Nephron progenitor cell (in vitro differentiated cells): ENCODE measurements at regions not wholly inside any gene's neighbourhood (a gene's known extent, or its start where the extent isn't known, plus 50 kb on each side); places are given as distances from the start of the nearest gene placed in this dataset.

ENCODE experiments used
- DNase-seq: peaks from one replicate; pipeline ENCODE4 v3.0.0; 2021
- H3K27ac Mint-ChIP-seq: 2 replicates; pipeline ENCODE4 v1.8.0; 2021; ENCODE audit warnings: mild to moderate bottlenecking, moderate library complexity, mixed read lengths
- H3K27me3 Mint-ChIP-seq: 2 replicates; pipeline ENCODE4 v1.8.0; 2021; ENCODE audit warnings: mild to moderate bottlenecking, low read depth, mixed read lengths; ENCODE audit not compliant: poor library complexity
- H3K36me3 Mint-ChIP-seq: 2 replicates; pipeline ENCODE4 v1.8.0; 2021; ENCODE audit warnings: low read depth, mixed read lengths
- H3K4me1 Mint-ChIP-seq: 2 replicates; pipeline ENCODE4 v1.8.0; 2021; ENCODE audit warnings: mixed read lengths
- H3K4me3 Mint-ChIP-seq: 2 replicates; pipeline ENCODE4 v1.8.0; 2021; ENCODE audit warnings: mild to moderate bottlenecking, moderate library complexity, mixed read lengths
- H3K9me3 Mint-ChIP-seq: 2 replicates; pipeline ENCODE4 v1.8.0; 2021; ENCODE audit warnings: mild to moderate bottlenecking, moderate library complexity, mixed read lengths
- TF ChIP-seq, protein P1 (sequence below): fragments of 200-600 bp; sonication (generic); IDR thresholded peaks from 2 replicates; pipeline ENCODE4 v1.5.0; 2021; ENCODE audit warnings: antibody characterized with exemption

DNA sequence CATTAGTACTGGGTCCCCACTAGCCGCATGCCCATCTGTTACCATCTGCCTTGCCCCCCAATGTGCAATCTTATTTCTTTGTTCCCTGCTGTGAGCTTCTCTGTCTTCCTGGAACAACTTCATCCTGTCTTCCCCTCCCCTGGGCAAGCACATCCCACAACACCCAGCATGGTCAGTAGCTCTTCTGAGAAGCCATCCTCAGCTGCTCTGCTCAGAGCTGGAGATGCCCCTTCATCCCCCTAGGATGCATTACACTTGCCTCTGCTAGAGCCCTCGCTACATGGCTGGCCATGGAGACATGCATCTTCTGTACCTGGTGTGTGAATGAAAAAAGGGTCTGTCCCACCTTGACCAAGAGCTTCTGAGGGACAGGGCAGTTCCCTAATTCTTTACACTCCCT, 141.2 kb downstream of the CDC5L start:
- peaks cover 23% of the 10 kb centered on the region for H3K9me3 Mint-ChIP-seq
- TF ChIP-seq, protein P1, sequence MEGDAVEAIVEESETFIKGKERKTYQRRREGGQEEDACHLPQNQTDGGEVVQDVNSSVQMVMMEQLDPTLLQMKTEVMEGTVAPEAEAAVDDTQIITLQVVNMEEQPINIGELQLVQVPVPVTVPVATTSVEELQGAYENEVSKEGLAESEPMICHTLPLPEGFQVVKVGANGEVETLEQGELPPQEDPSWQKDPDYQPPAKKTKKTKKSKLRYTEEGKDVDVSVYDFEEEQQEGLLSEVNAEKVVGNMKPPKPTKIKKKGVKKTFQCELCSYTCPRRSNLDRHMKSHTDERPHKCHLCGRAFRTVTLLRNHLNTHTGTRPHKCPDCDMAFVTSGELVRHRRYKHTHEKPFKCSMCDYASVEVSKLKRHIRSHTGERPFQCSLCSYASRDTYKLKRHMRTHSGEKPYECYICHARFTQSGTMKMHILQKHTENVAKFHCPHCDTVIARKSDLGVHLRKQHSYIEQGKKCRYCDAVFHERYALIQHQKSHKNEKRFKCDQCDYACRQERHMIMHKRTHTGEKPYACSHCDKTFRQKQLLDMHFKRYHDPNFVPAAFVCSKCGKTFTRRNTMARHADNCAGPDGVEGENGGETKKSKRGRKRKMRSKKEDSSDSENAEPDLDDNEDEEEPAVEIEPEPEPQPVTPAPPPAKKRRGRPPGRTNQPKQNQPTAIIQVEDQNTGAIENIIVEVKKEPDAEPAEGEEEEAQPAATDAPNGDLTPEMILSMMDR: no peak
- peak overlapping the region; percentile 16 for H3K4me3 Mint-ChIP-seq
- peaks cover 63% of the 10 kb centered on the region for H3K4me1 Mint-ChIP-seq
- H3K36me3 Mint-ChIP-seq: no peaks in the 10 kb centered on the region
- H3K27ac Mint-ChIP-seq: peak overlapping the region; percentile 8
- no peak for DNase-seq
- H3K27me3 Mint-ChIP-seq: peaks cover 3% of the 10 kb centered on the region

DNA sequence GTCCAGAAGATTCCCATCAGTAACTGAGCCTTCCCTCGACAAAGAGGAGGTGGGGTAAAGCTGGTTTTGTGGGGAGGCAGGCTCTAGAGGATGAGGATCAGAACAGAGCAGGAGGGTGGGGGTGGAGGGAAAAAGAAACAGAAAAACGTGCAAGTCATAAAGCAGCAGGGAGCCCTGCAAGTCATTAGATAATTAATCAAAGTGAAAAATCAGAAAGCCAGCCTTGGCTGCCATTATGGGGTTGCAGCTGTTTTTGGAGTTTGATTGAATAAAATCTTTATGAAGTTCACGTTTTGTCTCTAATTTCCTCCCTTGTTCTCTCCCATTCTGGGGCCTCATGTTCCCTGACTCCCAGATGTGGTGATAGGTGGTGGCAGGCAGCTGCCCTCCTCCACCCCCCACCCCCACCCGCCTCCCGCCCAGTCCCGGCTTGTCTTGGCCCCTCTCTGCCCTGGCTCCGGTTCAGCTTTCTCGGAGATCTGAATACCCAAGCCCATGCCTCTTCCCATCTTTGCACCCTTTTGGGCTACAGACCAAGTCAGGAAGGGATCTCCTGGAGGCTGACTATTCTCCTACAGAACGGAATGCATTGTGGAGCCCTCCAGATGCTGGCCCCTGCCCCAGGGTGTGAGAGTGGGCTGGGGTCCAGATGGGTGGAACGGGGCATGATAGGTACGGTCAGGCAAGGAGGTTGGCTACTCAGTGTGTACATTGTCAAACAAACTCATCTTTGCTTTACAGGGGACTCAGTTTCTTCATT, 141.8 kb downstream of the CDC5L start:
- H3K36me3 Mint-ChIP-seq: no peaks in the 10 kb centered on the region
- H3K4me3 Mint-ChIP-seq: no peak overlapping the region
- H3K27ac Mint-ChIP-seq: no peak overlapping the region
- no peak for DNase-seq
- H3K27me3 Mint-ChIP-seq: peaks cover 3% of the 10 kb centered on the region
- H3K4me1 Mint-ChIP-seq: peaks cover 69% of the 10 kb centered on the region
- TF ChIP-seq, protein P1: no peak
- peaks cover 17% of the 10 kb centered on the region for H3K9me3 Mint-ChIP-seq

DNA sequence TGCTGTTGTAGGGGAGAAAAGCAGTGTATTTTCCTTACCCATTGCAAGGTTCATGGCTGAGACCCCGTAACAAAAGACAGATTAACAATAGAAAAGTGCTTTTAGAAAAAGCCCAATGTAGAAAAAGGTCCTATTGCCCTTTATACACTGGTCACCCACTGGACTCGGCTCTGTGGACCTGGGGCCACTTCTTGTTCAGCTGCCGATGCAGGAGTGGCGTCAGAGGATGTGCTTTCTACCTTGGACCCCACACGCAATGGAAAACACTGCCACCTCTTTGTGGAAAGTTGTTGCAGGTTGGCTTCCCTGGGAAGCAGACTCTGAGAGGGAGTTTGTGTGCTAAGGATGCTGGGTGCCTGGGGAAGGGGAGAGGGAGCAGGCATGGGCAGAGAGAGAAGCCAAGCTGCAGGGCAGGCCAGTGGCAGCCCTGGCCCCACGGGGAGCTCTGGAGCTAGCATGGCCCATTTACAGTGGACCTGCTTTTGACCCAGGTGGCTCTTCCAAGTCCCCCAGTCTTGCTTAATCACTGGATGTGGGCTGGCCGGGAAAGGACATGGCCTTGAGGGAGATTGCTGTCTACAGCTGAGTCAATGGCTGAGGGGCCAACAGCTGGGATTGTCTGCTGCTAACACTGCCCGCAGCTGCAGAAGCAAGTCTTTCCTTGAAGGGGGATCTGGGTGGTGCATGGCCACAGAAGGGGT, 142.9 kb downstream of the CDC5L start:
- H3K9me3 Mint-ChIP-seq: peaks cover 7% of the 10 kb centered on the region
- H3K27me3 Mint-ChIP-seq: peaks cover 3% of the 10 kb centered on the region
- H3K4me3 Mint-ChIP-seq: no peak overlapping the region
- DNase-seq: no peak
- H3K27ac Mint-ChIP-seq: no peak overlapping the region
- TF ChIP-seq, protein P1: no peak
- H3K4me1 Mint-ChIP-seq: peaks cover 77% of the 10 kb centered on the region
- no peaks in the 10 kb centered on the region for H3K36me3 Mint-ChIP-seq

DNA sequence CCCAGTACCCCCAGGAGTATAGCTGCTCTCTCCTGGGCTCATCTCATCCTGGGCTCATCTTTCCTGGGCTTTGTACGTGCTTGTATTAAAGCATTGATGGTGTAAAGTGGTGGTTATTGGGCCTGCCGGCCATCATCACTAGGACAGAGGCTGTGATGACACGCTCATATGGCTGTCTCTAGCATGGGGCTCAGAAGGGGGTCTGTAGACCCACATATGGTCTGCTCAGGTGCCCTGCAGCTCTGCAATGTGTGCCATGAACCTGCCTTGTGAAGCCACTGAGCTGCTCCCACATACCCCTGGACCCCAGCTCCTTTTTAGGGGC, 143.4 kb downstream of the CDC5L start:
- H3K4me3 Mint-ChIP-seq: no peak overlapping the region
- TF ChIP-seq, protein P1: no peak
- DNase-seq: no peak
- H3K9me3 Mint-ChIP-seq: peaks cover 1% of the 10 kb centered on the region
- H3K4me1 Mint-ChIP-seq: peaks cover 73% of the 10 kb centered on the region
- no peak overlapping the region for H3K27ac Mint-ChIP-seq
- no peaks in the 10 kb centered on the region for H3K36me3 Mint-ChIP-seq
- H3K27me3 Mint-ChIP-seq: peaks cover 3% of the 10 kb centered on the region

DNA sequence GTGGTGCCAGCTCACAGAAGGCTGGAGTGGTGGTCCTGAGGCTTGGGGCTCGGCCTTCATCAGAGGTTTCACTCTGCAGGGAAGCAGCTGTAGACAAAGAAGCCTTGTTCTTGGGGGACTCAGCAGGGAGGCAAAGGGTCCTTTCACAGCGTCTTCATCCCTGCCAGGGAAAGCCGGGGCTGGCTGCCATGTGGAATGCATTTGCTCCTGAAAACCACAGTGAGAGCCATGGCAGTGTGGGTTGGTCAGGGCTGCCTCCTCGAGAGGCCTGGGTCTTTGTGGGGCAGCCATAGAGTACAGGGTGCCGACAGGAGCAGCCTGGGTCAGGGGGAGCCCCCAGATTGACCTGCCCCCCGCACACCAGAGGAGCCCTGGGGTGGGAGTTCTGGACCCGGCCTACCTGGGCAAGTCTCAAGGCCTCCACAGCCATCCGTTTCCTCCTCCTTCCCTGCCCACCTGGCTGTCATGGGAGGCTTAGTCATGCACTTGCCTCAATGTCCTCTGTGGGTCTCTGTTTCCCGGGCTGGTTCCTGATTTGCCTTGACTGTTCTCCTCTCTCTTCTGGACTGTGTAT, 144.0 kb downstream of the CDC5L start:
- no peak overlapping the region for H3K27ac Mint-ChIP-seq
- H3K27me3 Mint-ChIP-seq: peaks cover 3% of the 10 kb centered on the region
- TF ChIP-seq, protein P1: no peak
- H3K36me3 Mint-ChIP-seq: no peaks in the 10 kb centered on the region
- no peak overlapping the region for H3K4me3 Mint-ChIP-seq
- DNase-seq: no peak
- peaks cover 67% of the 10 kb centered on the region for H3K4me1 Mint-ChIP-seq
- H3K9me3 Mint-ChIP-seq: no peaks in the 10 kb centered on the region
